Mammary epithelial cell (primary cell): ENCODE measurements at regions not wholly inside any gene's neighbourhood (a gene's known extent, or its start where the extent isn't known, plus 50 kb on each side); places are given as distances from the start of the nearest gene placed in this dataset.

Experiments
- EZH2 ChIP-seq: IDR thresholded peaks from 2 replicates; pipeline ENCODE4 v1.6.1; 2012; ENCODE audit warnings: low read length, inconsistent platforms, borderline replicate concordance
- TF ChIP-seq, protein P1 (sequence below), 2 donors: IDR thresholded peaks in 1 of 2; conservative IDR thresholded peaks in 1 of 2; 2 replicates each; pipeline ENCODE4 v1.5.1; 2011 to 2012; ENCODE audit warnings: inconsistent platforms in 2 of 2, low read length in 2 of 2, mild to moderate bottlenecking in 2 of 2, control low read depth in 1 of 2, low read depth in 1 of 2; ENCODE audit not compliant: insufficient read depth in 1 of 2; ENCODE audit errors: extremely low read depth in 1 of 2

DNA sequence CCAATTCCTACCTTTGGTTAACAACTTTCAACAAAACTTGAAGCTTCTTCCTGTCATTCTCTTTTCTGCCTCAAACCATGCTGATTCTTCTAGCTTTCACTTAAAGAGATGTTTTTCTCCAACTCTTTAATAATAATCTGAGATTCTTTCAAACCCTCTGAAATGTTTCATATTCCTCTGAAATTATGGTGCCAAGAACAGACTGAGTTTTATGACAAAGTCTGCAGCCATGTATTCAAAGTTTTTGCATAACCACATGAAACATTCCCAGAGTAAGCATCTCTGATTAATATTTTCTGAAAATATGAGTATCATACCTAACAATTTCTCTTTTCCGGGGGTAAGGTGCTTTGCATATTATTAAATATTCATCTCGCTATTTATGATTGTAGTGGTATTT is 59.1 kb upstream of the DCN start:
- TF ChIP-seq, protein P1, sequence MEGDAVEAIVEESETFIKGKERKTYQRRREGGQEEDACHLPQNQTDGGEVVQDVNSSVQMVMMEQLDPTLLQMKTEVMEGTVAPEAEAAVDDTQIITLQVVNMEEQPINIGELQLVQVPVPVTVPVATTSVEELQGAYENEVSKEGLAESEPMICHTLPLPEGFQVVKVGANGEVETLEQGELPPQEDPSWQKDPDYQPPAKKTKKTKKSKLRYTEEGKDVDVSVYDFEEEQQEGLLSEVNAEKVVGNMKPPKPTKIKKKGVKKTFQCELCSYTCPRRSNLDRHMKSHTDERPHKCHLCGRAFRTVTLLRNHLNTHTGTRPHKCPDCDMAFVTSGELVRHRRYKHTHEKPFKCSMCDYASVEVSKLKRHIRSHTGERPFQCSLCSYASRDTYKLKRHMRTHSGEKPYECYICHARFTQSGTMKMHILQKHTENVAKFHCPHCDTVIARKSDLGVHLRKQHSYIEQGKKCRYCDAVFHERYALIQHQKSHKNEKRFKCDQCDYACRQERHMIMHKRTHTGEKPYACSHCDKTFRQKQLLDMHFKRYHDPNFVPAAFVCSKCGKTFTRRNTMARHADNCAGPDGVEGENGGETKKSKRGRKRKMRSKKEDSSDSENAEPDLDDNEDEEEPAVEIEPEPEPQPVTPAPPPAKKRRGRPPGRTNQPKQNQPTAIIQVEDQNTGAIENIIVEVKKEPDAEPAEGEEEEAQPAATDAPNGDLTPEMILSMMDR (conservative IDR thresholded peaks at IDR 0.05 in 1 of 2, IDR thresholded peaks at IDR 0.05 in 1 of 2; ENCODE audit: extremely low read depth in 1 of 2, insufficient read depth in 1 of 2, low read depth in 1 of 2, low read length in 2 of 2) = no peak
- no peak for TF ChIP-seq EZH2
